K562 (cell line): ENCODE measurements at regions not wholly inside any gene's neighbourhood (a gene's known extent, or its start where the extent isn't known, plus 50 kb on each side); places are given as distances from the start of the nearest gene placed in this dataset.

ENCODE experiments used
- ATF7 ChIP-seq: fragments of 450-650 bp; IDR thresholded peaks from 2 replicates; pipeline ENCODE4 v1.7.1; 2014; ENCODE audit warnings: mild to moderate bottlenecking, moderate library complexity
- BRF1 ChIP-seq: IDR thresholded peaks from 3 replicates; pipeline ENCODE4 v1.6.1; 2011; ENCODE audit warnings: borderline replicate concordance, mild to moderate bottlenecking; ENCODE audit not compliant: insufficient read length; ENCODE audit errors: extremely low read depth
- E2F6 ChIP-seq, 2 experiments: IDR thresholded peaks; 2 replicates each; pipeline ENCODE4 v1.6.1; 2011; ENCODE audit warnings: borderline replicate concordance in 1 of 2, control low read depth in 1 of 2, low read depth in 1 of 2, low read length in 1 of 2, mild to moderate bottlenecking in 1 of 2, mixed read lengths in 1 of 2, moderate library complexity in 1 of 2; ENCODE audit not compliant: insufficient read depth in 1 of 2, insufficient read length in 1 of 2, poor library complexity in 1 of 2, severe bottlenecking in 1 of 2; ENCODE audit errors: extremely low read depth in 1 of 2
- EWSR1 ChIP-seq: fragments of 450-650 bp; IDR thresholded peaks from 2 replicates; pipeline ENCODE4 v1.6.1; 2018; ENCODE audit warnings: borderline replicate concordance, mild to moderate bottlenecking, low read depth, moderate library complexity; ENCODE audit not compliant: partially characterized antibody
- FOXK2 ChIP-seq, 2 experiments: fragments of 450-650 bp; IDR thresholded peaks in 1 of 2; conservative IDR thresholded peaks in 1 of 2; 2 replicates each; pipeline ENCODE4 v1.6.1; 2016; ENCODE audit warnings: low read depth in 2 of 2, mild to moderate bottlenecking in 1 of 2
- MXI1 ChIP-seq: IDR thresholded peaks from 2 replicates; pipeline ENCODE4 v1.6.1; 2011; ENCODE audit warnings: low read depth, mild to moderate bottlenecking, improper control_type of control experiment, low read length
- NR3C1 ChIP-seq: sonication (generic); formaldehyde crosslinking; IDR thresholded peaks from 2 replicates; pipeline ENCODE4 v1.8.1; 2022; ENCODE audit warnings: missing genetic modification reagents
- TBP ChIP-seq: optimal IDR thresholded peaks from 2 replicates; pipeline ENCODE3; 2011; ENCODE audit warnings: low read depth, low read length, improper control_type of control experiment
- TF ChIP-seq, protein P1 (sequence below), 3 experiments: IDR thresholded peaks in 2 of 3; conservative IDR thresholded peaks in 1 of 3; 2 replicates each; pipeline ENCODE4 v1.5.1; 2011 to 2012; ENCODE audit warnings: low read length in 3 of 3, mild to moderate bottlenecking in 3 of 3, control low read depth in 2 of 3, improper control_type of control experiment in 1 of 3, inconsistent platforms in 1 of 3, low read depth in 1 of 3, mixed read lengths in 1 of 3, moderate library complexity in 1 of 3; ENCODE audit not compliant: insufficient read depth in 2 of 3

DNA sequence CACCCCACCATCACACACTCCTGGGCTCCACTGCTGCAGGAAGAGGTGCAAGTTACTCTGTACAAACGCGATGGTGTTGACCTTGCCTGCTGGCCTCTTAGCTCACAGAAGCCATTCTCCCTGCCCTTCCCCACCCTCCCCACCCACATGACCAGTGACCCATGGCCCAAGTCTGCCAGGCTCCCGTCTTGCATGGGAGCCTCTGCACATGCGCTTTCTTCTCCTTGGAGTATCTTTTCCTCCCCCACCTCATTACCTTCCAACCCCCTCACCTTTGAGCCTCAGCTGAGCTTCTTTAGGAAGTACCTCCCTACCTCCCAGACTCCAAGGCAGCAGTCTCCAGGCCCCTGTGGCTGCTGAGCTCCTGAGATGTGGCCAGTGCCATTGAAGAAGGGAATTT, 337.7 kb upstream of the ZNF32 start:
- TF ChIP-seq EWSR1 (no peak), MXI1 (no peak), FOXK2 (conservative IDR thresholded peaks at IDR 0.05 in 1 of 2, IDR thresholded peaks at IDR 0.05 in 1 of 2; ENCODE audit: low read depth in 2 of 2) (no peak), ATF7 (no peak), BRF1 (no peak), TBP (no peak), E2F6 (IDR thresholded peaks at IDR 0.05; ENCODE audit: borderline replicate concordance in 1 of 2, extremely low read depth in 1 of 2, insufficient read depth in 1 of 2, insufficient read length in 1 of 2, low read depth in 1 of 2, low read length in 1 of 2, poor library complexity in 1 of 2, severe bottlenecking in 1 of 2) (no peak), NR3C1 (CRISPR knock-in tag) (no peak)
- TF ChIP-seq, protein P1, sequence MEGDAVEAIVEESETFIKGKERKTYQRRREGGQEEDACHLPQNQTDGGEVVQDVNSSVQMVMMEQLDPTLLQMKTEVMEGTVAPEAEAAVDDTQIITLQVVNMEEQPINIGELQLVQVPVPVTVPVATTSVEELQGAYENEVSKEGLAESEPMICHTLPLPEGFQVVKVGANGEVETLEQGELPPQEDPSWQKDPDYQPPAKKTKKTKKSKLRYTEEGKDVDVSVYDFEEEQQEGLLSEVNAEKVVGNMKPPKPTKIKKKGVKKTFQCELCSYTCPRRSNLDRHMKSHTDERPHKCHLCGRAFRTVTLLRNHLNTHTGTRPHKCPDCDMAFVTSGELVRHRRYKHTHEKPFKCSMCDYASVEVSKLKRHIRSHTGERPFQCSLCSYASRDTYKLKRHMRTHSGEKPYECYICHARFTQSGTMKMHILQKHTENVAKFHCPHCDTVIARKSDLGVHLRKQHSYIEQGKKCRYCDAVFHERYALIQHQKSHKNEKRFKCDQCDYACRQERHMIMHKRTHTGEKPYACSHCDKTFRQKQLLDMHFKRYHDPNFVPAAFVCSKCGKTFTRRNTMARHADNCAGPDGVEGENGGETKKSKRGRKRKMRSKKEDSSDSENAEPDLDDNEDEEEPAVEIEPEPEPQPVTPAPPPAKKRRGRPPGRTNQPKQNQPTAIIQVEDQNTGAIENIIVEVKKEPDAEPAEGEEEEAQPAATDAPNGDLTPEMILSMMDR (IDR thresholded peaks at IDR 0.05 in 2 of 3, conservative IDR thresholded peaks at IDR 0.05 in 1 of 3; ENCODE audit: insufficient read depth in 2 of 3, low read depth in 1 of 3, low read length in 3 of 3), result no peak
